Posterior vena cava (tissue), 2 donors: ENCODE measurements at regions not wholly inside any gene's neighbourhood (a gene's known extent, or its start where the extent isn't known, plus 50 kb on each side); places are given as distances from the start of the nearest gene placed in this dataset.
"Not testable (repeated sequence)": the region's sequence is repeated elsewhere in the genome, so short reads cannot be mapped to it uniquely, and the experiment has no call there.

Experiments used
- DNase-seq: peaks from one replicate; pipeline ENCODE4 v3.0.0-alpha.2; 2020; ENCODE audit warnings: low spot score
- intact Hi-C, 2 donors: fragments of 100-400 bp; cut with DNase I; formaldehyde crosslinking; loops; one replicate each; pipeline versions ENCODE4 v1.14.1 to v1.14.2; 2022 to 2023
- donor health status: DM: yes; HTN: yes; CAD: no.
- donor health status: DM: yes; HTN: yes; CAD: no.

DNA sequence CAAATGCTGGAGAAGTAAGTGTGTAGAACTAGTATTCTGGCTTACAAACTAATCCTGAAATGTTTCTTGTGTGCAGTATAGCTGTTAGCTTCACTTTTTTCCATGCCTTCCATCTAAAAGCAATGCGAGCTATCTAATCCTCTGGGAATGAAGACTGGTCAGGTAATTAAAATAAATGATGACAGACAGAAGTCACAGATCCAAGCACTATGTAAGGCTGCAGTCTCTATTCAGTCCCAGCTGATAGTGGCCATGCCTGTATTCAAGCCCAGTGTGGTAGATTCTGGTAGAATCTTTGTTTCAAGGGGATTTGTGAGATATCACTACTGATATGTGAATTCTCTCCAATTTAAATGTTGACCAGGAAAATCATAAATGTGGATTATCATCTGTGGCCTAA lies 637.2 kb downstream of the TMTC2 start:
- no peak for DNase-seq
- intact Hi-C loops, result loop anchor here in 1 of 2 donors (5.0 kb wide), 1 partner anchor 707 kb away; no protein-coding TSS in a partner anchor

DNA sequence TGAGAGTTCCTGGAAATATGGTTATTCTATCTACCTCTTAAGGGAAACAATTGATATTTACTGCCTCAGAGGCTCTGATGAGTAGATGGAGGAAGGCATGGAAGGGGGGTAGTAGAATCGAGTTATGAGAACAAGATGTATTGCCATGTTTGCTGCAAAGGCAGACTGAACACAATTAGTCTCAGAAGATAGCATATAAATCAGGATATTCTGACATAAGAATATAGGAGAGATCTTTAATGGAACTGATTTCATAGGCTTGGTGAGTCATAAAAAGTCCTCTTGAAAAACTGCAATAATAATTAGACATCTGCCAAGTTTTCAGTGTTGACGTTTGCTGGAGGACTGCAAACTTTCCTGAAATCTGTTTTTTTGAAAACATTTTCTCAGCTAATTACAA lies 636.1 kb downstream of the TMTC2 start:
- no peak for DNase-seq
- intact Hi-C loops, result loop anchor here in 1 of 2 donors (5.0 kb wide), 1 partner anchor 706 kb away; no protein-coding TSS in a partner anchor

DNA sequence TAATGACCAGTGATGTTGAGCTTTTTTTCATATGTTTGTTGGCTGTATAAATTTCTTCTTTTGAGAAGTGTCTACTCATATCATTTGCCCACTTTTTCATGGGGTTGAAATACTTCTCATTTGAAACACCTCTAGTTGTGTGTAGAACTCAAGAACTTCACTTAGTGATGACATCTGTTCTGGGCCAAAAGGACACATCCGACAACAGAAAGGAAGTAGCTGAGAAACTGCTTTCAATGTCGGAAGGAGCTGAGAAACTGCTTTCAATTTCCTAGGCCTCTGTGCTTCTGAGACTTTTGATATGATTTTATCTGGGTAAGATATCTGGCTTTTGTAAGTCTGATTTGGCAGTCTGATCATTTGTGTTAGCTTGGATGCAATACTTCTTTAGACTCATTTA lies 635.3 kb downstream of the TMTC2 start:
- intact Hi-C loops, result loop anchor here in 1 of 2 donors (5.0 kb wide), 1 partner anchor 705 kb away; no protein-coding TSS in a partner anchor
- no peak for DNase-seq

DNA sequence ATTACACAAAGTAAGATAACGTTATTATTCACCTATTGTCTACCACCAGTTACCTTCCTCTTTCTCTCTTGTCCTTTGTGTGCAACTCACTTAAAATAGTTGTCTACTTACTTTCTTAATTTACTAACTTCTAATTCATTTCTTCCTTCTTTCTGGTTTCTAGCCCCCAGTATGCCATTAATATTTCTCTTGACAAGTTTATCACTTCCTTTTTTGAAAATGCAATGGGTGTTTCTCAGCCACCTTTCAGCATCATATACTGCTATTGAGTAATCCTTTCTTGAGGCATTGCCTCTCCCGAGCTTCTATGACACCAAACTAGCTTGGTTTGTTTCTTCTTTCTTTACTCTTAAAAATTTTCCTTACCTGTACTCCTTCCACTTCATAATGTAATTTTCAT lies 633.6 kb downstream of the TMTC2 start:
- intact Hi-C loops, result loop anchor here in 1 of 2 donors (5.0 kb wide), 1 partner anchor 703 kb away; no protein-coding TSS in a partner anchor
- no peak for DNase-seq

DNA sequence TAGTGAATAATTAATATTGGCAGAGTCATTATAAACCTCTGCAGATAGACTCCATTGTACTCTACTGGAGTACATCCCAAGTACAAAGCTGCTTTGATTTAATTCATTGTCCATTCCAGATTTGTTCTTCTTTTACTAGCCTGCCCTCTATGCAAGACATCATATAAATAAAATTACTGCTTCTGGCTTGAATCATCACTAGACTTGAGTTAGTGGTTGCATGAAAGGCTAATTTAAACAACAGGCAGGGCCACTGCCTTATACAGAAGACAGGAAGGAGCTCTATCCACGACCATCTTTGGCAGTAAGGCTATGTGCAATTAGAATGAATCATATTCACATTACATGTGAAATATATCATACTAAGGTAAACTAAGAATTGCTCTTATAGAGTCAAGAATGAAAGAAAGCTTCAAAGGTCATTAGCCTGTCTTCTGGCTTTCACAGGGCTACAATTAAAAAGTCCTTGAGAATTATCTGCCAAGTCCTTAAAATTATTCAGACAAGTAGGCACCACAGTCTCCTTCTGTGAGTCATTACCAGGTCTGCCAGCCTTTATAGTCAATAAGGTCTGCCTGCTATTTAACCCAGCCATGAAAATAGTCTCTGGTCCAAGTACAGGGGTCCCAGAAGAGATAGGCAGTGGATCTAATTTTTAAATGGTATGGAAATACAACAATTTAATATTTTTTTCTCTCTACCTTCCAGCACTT lies 631.8 kb downstream of the TMTC2 start:
- DNase-seq, result no peak
- intact Hi-C loops, result no loop called here

DNA sequence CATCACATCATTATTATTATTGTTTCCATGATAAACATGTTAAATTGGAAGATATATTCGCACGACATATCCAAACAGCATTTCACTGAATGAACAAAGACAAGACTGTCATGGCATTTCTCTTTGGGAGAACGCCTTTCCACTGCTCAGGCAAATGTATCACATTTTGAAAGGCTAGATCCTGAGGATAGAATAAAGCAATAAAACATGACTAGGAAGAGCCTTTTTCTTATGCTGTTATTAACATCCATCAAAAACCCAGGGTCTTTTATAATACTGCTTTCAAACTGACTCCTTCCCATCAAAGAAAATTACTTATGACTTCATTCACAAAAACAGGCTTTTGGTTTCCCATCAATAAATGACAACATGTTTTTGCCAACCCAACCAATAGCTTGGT lies 630.9 kb downstream of the TMTC2 start:
- intact Hi-C loops, result no loop called here

DNA sequence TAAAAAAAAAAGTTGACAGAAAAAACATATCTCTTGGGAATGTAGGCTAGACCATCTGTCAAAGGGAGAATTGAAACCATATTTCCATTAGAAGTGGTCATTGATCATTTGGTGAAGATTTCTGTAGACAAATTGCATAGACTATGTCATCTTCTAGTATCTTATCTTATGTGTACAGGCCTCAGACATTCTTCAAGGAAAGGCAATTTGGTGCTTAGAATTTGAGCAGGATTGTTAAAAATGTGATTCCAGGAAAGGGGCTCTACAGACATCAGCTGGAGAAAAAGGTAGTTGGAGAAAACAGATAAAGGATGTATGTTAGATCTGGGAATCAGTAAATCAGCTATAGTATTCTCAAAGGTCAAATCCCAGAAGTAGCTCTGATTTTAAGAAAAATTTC lies 627.1 kb downstream of the TMTC2 start:
- DNase-seq, result no peak
- intact Hi-C loops, result no loop called here

More for the DNA sequence above, 630.9 kb downstream of the TMTC2 start:
- DNase-seq, result no peak

DNA sequence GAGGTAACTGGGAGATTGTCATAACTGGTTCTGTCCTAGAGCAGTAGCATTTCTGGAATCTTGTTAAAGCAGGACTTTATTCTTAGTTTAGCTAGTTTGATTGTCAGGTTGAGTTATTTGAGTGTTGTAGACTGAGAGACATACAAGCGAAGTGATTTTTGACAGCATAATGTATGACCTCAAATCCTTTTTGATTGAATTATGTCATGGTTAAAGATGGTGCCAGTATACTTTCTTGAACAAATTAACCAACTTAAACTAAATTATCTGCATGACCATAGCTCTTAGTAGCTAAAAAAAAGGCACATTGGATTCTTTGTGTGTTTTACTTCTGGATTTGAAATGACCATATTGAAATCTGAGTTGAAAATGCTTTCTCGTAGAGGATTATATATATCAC lies 626.6 kb downstream of the TMTC2 start:
- DNase-seq, result no peak
- intact Hi-C loops, result no loop called here

DNA sequence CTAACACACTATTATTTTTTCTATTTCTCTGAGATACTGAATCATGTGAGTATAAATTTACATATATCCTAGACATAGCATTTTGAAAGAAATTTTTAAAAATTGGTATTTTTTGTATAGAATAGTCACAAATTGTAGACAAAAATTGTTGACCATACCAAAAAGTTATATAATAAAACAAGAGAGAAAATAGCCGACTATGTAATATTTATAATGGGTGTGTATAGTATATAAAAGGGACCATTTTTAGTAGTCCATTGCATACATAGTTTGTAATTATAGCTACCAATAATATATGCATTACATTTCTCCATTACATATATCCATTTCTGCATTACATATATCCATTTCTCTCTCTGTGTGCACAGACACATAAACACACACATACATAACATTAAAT lies 590.2 kb downstream of the TMTC2 start:
- no peak for DNase-seq
- intact Hi-C loops, result no loop called here

DNA sequence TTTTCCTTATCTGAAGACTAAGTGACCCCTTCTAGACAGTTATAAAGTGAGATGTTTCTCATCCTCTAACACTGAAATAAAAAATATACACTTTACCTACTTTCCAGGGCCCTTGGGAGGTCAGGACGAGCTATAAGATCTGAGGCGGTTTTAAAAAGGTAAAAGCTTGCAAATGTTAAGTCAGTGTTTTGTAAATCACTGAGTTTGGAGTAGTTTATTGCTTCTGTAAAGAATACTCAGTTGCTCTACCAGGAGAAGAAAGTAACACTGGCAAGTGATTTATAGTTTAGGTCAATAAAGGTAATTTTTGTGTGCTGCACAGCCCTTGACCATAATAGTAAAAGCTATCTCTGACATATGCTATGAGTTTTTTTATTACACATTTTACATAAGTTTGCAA lies 584.5 kb downstream of the TMTC2 start:
- intact Hi-C loops, result no loop called here
- no peak for DNase-seq

DNA sequence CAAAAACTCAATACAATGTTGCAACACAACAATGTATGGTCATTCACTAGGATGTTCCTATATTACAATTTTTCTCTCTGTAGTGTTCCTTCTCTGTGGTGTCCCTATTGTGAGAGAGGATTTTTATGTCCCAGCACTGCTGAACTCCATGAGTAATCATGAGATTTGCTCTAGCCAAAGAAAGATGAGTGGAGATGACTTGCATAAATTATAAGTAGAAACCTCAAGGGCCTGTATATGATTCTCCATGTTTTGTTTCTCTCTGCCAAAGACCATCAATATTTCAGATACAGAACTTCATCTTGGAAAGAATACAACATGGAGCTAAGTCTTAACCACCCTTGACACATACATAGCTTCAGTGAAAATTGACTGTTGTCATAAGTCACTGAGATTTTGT lies 579.1 kb downstream of the TMTC2 start:
- intact Hi-C loops, result no loop called here
- DNase-seq, result no peak

DNA sequence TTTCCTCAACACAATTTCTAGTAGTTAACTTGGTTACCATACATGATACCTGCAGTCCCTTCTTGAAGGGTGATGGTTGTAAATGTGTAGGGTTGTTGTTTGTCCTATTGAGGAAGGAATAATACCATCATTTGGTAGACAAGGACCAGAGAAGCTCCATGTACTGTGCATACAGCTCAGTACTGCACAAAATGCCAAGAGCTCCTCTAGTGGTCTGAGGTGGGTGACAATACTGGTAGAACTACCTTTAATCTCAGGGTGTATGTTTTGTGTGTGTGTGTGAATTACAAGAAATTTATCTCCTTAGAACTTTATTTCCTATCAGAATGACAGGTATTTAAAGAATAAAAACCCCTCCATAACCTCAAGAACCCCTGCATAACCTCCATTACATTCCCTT lies 575.3 kb downstream of the TMTC2 start:
- intact Hi-C loops, result no loop called here
- no peak for DNase-seq

DNA sequence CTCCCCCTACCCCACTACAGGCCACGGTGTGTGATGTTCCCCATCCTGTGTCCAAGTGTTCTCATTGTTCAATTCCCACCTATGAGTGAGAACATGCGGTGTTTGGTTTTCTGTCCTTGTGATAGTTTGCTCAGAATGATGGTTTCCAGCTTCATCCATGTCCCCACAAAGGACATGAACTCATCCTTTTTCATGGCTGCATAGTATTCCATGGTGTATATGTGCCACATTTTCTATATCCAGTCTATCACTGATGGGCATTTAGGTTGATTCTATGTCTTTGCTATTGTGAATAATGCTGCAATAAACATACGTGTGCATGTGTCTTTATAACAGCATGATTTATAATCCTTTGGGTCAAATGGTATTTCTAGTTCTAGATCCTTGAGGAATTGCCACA lies 573.4 kb downstream of the TMTC2 start:
- intact Hi-C loops, DNase-seq: not testable (repeated sequence)

DNA sequence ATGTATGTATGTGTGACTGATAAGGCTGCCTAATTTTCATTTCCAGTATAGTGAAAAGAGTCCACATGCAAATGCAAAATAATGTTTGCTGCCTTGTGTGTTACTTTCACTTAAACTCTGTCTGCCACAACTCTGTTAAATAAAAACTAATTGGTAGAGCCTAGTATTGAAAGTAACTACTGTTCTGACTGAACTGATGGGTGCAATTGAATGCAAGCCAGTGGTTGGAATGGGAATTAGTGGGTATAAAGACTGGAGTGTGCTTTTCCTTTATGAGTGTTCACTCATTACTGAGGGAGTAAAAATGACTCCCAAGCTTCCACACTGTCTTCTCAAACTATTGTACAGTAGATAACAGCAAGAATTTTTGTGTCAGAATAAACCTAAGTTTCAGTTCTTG lies 571.0 kb downstream of the TMTC2 start:
- intact Hi-C loops, result no loop called here

DNA sequence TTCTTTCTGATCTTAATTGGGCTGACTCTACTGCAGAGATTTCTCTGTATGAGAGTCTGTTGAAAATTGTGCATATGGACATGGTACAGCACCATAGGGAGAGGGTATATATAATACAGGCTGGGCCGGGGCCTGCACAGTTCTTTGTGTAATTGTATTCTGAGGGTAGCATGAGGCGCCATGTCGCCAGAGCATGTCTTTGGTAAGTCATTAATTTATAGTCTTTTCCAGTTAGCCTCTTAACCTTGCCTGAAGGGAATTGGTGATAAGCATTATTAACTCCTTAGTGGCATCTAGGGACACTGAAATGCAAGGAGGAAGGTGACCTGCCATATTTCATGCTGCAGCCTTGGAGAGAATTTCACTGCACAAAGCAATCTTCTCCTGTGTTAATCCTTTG lies 569.9 kb downstream of the TMTC2 start:
- no peak for DNase-seq
- intact Hi-C loops, result no loop called here

More for the DNA sequence above, 571.0 kb downstream of the TMTC2 start:
- DNase-seq, result no peak

DNA sequence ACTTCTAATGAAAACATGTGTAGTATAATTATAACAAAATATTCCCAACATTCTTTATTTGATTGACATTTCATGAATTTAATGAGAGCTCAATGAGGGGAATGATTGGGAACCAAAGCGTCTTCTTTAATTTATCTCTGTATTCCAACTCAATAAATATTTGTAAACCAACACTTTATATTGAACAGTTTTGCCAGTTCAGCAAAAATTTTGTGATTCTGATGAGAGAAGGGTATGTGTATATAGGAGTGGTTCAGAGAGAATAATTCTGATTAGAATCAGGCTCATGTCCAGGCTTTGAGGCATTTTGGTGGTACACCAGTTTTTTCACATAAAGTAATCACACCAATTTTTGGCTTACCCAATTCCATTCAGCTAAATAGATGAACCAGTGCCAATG lies 564.2 kb downstream of the TMTC2 start:
- intact Hi-C loops, result no loop called here
- no peak for DNase-seq

DNA sequence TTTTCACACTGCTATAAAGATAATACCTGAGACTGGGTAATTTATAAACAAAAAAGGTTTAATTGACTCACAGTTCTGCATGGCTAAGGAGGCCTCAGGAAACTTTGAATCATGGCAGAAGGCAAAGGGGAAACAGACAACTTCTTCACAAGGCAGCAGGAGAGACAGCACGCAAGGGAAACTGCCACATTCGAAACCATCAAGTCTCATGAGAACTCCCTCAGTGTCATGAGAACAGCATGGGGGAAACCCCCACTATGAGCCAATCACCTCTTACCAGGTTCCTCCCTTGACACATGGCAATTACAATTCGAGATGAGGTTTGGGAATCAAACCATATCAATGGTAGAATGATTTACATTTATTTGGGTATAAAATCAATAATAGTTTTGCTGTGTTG lies 558.5 kb downstream of the TMTC2 start:
- intact Hi-C loops, result no loop called here

DNA sequence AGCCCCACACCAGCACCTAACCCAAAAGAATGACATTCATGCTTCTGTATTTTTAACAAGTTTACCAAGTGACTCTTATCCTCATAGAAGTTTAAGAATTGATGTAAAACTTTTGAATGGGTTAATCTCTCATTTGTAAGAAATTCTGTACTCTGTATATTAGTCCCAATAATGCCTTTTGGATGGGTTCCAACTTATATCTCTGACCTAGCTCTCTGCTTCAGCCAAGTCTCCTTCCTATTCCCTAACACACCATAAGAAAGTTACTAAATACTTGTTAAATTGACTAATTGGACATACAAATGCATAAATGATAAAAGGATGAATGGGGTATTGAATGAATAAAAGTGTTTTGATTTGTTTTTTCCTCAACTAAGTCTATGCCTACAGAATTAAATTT lies 557.3 kb downstream of the TMTC2 start:
- intact Hi-C loops, result no loop called here
- no peak for DNase-seq

More for the DNA sequence above, 558.5 kb downstream of the TMTC2 start:
- no peak for DNase-seq

DNA sequence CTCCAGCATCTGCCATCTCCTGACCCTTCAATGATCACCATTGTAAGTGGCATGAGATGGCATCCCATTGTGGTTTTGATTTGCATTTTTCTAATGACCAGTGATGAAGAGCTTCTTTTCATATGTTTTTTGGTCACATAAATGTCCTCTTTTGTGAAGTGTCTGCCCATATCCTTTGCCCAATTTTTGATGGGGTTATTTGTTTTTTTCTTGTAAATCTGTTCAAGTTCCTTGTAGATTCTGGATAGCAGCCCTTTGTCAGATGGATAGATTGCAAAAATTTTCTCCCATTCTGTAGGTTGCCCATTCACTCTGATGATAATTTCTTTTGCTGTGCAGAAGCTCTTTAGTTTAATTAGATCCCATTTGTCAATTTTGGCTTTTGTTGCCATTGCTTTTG lies 547.3 kb downstream of the TMTC2 start:
- intact Hi-C loops, DNase-seq: not testable (repeated sequence)

DNA sequence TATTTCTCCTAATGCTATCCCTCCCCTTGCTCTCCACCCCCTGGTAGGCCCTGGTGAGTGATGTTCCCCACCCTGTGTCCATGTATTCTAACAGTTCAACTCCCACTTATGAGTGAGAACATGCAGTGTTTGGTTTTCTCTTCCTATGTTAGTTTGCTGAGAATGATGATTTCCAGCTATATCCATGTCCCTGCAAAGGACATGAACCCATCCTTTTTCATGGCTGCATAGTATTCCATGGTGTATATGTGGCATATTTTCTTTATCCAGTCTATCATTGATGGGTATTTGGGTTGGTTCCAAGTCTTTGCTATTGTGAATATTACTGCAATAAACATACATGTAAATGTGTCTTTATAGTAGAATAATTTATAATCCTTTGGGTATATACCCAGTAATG lies 540.3 kb downstream of the TMTC2 start:
- intact Hi-C loops, DNase-seq: not testable (repeated sequence)

DNA sequence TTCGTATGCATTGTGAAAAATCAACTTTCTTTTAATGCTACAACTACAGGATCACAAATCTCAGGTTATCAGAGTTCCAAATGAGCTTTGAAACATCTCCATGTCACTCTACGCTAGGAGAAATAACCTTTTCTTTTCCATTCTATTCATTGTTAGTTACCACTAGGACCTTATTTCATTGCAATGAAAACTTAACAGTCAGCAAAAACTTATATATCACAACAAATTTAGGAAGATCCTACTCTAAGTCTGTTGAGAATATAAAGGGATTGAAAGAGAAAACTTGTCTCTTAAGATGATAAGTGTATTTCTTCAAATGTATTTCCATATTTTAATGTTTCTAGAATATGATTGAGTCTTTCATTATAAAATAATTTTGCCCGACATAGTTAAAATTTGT lies 539.1 kb downstream of the TMTC2 start:
- intact Hi-C loops, result no loop called here

More for the DNA sequence above, 539.1 kb downstream of the TMTC2 start:
- no peak for DNase-seq
